ENCODE measurements at regions not wholly inside any gene's neighbourhood (a gene's known extent, or its start where the extent isn't known, plus 50 kb on each side); places are given as distances from the start of the nearest gene placed in this dataset.

DNA sequence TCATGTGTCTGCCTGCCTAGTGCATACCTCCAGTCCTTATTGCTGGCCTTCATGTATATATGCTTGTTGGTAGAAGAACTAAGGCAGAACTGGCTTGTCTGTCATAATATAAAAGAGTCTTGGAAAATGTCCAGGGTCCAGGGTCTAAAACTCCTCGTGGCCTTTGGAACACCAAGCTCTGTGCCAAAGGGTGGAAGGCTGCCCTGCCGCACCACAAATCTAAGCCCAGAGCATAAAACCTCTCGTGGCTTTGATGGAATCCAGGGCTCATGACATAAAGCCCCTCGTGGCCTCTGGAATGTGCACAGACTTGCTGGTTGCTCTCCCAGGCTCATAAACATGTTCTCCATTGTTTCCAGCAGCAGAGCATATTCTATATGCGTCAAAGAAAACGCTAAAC, 107.9 kb downstream of the BBS10 start:
- no peak overlapping the region for H3K4me3 ChIP-seq (ENCODE audit: low read length)
- H3F3A ChIP-seq (ENCODE audit: insufficient read depth, low read length), result no peaks in the 10 kb centered on the region
- no peaks in the 10 kb centered on the region for H3K9me3 ChIP-seq (replicated peaks; ENCODE audit: insufficient read depth, low read length)
- no peak overlapping the region for H3K27ac ChIP-seq (ENCODE audit: low read length)
- H3K36me3 ChIP-seq (replicated peaks; ENCODE audit: insufficient read depth, low read length), result no peaks in the 10 kb centered on the region
- H4K20me1 ChIP-seq (ENCODE audit: insufficient read depth, low read length), result no peaks in the 10 kb centered on the region
- no peaks in the 10 kb centered on the region for H3K9me2 ChIP-seq (replicated peaks; ENCODE audit: insufficient read depth, low read length)
- H3K79me2 ChIP-seq (ENCODE audit: low read length), result no peaks in the 10 kb centered on the region
- H3K4me1 ChIP-seq (ENCODE audit: low read length), result no peaks in the 10 kb centered on the region
- no peak overlapping the region for H2AFZ ChIP-seq (ENCODE audit: low read length)
- no peak for DNase-seq
- TF ChIP-seq EZH2phosphoT487 (IDR thresholded peaks at IDR 0.05; ENCODE audit: low read length) (no peak), EZH2 (optimal IDR thresholded peaks at IDR 0.05; ENCODE audit: low read depth, low read length) (no peak)
- TF ChIP-seq, protein P1, sequence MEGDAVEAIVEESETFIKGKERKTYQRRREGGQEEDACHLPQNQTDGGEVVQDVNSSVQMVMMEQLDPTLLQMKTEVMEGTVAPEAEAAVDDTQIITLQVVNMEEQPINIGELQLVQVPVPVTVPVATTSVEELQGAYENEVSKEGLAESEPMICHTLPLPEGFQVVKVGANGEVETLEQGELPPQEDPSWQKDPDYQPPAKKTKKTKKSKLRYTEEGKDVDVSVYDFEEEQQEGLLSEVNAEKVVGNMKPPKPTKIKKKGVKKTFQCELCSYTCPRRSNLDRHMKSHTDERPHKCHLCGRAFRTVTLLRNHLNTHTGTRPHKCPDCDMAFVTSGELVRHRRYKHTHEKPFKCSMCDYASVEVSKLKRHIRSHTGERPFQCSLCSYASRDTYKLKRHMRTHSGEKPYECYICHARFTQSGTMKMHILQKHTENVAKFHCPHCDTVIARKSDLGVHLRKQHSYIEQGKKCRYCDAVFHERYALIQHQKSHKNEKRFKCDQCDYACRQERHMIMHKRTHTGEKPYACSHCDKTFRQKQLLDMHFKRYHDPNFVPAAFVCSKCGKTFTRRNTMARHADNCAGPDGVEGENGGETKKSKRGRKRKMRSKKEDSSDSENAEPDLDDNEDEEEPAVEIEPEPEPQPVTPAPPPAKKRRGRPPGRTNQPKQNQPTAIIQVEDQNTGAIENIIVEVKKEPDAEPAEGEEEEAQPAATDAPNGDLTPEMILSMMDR (IDR thresholded peaks at IDR 0.05; ENCODE audit: low read length), result no peak
- H3K9ac ChIP-seq (ENCODE audit: low read length), result no peak overlapping the region
- no peaks in the 10 kb centered on the region for H3K27me3 ChIP-seq (replicated peaks; ENCODE audit: insufficient read depth, low read length)
- H3K4me2 ChIP-seq (ENCODE audit: low read depth, low read length), result no peak overlapping the region

DNA sequence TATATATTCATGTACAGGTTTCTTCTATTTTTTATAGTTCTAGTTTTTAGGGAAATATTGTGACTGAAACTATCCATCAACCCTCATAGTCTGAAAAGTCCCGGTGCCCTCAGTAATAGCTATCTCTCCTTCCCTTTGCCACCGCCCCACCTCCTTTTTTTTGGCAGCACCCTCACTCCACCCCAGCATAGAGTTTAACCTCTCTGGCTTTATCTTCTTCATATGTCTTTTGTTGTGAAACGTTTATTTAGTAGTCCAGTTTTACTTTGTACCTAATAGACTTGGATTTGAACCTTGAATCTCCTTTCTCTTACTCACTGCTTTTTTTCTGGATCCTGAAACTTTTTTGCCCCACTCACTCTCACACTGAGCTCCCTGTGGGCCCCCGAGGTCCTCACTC, 109.5 kb downstream of the BBS10 start:
- Histone ChIP-seq H3K4me3 (ENCODE audit: low read length) (no peak overlapping the region), H3F3A (ENCODE audit: insufficient read depth, low read length) (no peaks in the 10 kb centered on the region), H3K4me2 (ENCODE audit: low read depth, low read length) (no peak overlapping the region), H3K27me3 (replicated peaks; ENCODE audit: insufficient read depth, low read length) (no peaks in the 10 kb centered on the region), H3K79me2 (ENCODE audit: low read length) (no peaks in the 10 kb centered on the region), H2AFZ (ENCODE audit: low read length) (no peak overlapping the region), H3K9me2 (replicated peaks; ENCODE audit: insufficient read depth, low read length) (no peaks in the 10 kb centered on the region), H3K4me1 (ENCODE audit: low read length) (no peaks in the 10 kb centered on the region), H3K27ac (ENCODE audit: low read length) (no peak overlapping the region), H4K20me1 (ENCODE audit: insufficient read depth, low read length) (no peaks in the 10 kb centered on the region), H3K9me3 (replicated peaks; ENCODE audit: insufficient read depth, low read length) (no peaks in the 10 kb centered on the region), H3K36me3 (replicated peaks; ENCODE audit: insufficient read depth, low read length) (no peaks in the 10 kb centered on the region), H3K9ac (ENCODE audit: low read length) (no peak overlapping the region)
- no peak for DNase-seq
- no peak for TF ChIP-seq EZH2phosphoT487 (IDR thresholded peaks at IDR 0.05; ENCODE audit: low read length)

- H3K9ac ChIP-seq (ENCODE audit: low read length), result no peak overlapping the region
- no peaks in the 10 kb centered on the region for H4K20me1 ChIP-seq (ENCODE audit: insufficient read depth, low read length)
- no peaks in the 10 kb centered on the region for H3F3A ChIP-seq (ENCODE audit: insufficient read depth, low read length)
- H2AFZ ChIP-seq (ENCODE audit: low read length), result no peak overlapping the region
- no peaks in the 10 kb centered on the region for H3K4me1 ChIP-seq (ENCODE audit: low read length)
- H3K9me2 ChIP-seq (replicated peaks; ENCODE audit: insufficient read depth, low read length), result no peaks in the 10 kb centered on the region
- no peaks in the 10 kb centered on the region for H3K36me3 ChIP-seq (replicated peaks; ENCODE audit: insufficient read depth, low read length)
- TF ChIP-seq EZH2 (optimal IDR thresholded peaks at IDR 0.05; ENCODE audit: low read depth, low read length) (no peak), EZH2phosphoT487 (IDR thresholded peaks at IDR 0.05; ENCODE audit: low read length) (no peak)
- TF ChIP-seq, protein P1 (IDR thresholded peaks at IDR 0.05; ENCODE audit: low read length), result no peak
- no peaks in the 10 kb centered on the region for H3K79me2 ChIP-seq (ENCODE audit: low read length)
- H3K27ac ChIP-seq (ENCODE audit: low read length), result no peak overlapping the region
- H3K4me3 ChIP-seq (ENCODE audit: low read length), result no peak overlapping the region
- no peak overlapping the region for H3K4me2 ChIP-seq (ENCODE audit: low read depth, low read length)
- no peak for DNase-seq
- no peaks in the 10 kb centered on the region for H3K27me3 ChIP-seq (replicated peaks; ENCODE audit: insufficient read depth, low read length)
- no peaks in the 10 kb centered on the region for H3K9me3 ChIP-seq (replicated peaks; ENCODE audit: insufficient read depth, low read length)
Measured at GRCh38 chr12:76237086-76237701, 111.0 kb downstream of the BBS10 start.

- H3K27me3 ChIP-seq (replicated peaks; ENCODE audit: insufficient read depth, low read length), result no peaks in the 10 kb centered on the region
- H3K4me1 ChIP-seq (ENCODE audit: low read length), result no peaks in the 10 kb centered on the region
- no peak for DNase-seq
- TF ChIP-seq EZH2phosphoT487 (IDR thresholded peaks at IDR 0.05; ENCODE audit: low read length) (no peak), EZH2 (optimal IDR thresholded peaks at IDR 0.05; ENCODE audit: low read depth, low read length) (no peak)
- TF ChIP-seq, protein P1 (IDR thresholded peaks at IDR 0.05; ENCODE audit: low read length), result no peak
- no peak overlapping the region for H3K4me2 ChIP-seq (ENCODE audit: low read depth, low read length)
- H3K27ac ChIP-seq (ENCODE audit: low read length), result no peak overlapping the region
- no peaks in the 10 kb centered on the region for H3F3A ChIP-seq (ENCODE audit: insufficient read depth, low read length)
- H4K20me1 ChIP-seq (ENCODE audit: insufficient read depth, low read length), result no peaks in the 10 kb centered on the region
- no peaks in the 10 kb centered on the region for H3K9me2 ChIP-seq (replicated peaks; ENCODE audit: insufficient read depth, low read length)
- no peaks in the 10 kb centered on the region for H3K79me2 ChIP-seq (ENCODE audit: low read length)
- no peak overlapping the region for H2AFZ ChIP-seq (ENCODE audit: low read length)
- H3K9ac ChIP-seq (ENCODE audit: low read length), result no peak overlapping the region
- H3K4me3 ChIP-seq (ENCODE audit: low read length), result no peak overlapping the region
- no peaks in the 10 kb centered on the region for H3K9me3 ChIP-seq (replicated peaks; ENCODE audit: insufficient read depth, low read length)
- no peaks in the 10 kb centered on the region for H3K36me3 ChIP-seq (replicated peaks; ENCODE audit: insufficient read depth, low read length)
Measured at GRCh38 chr12:76236640-76237039, 111.6 kb downstream of the BBS10 start.
